Neural cell (in vitro differentiated cells): ENCODE measurements at regions not wholly inside any gene's neighbourhood (a gene's known extent, or its start where the extent isn't known, plus 50 kb on each side); places are given as distances from the start of the nearest gene placed in this dataset.

Experiments used
- H2AFZ ChIP-seq: fragments of 200-600, 300-800 bp; sonication (generic), shearing (Covaris generic); 2 replicates; pipeline ENCODE4 v1.6.0; 2014; ENCODE audit warnings: low read depth, mild to moderate bottlenecking, antibody characterized with exemption, low read length, moderate library complexity
- H3F3A ChIP-seq: fragments of 200-600 bp; shearing (Covaris generic); 2 replicates; pipeline ENCODE4 v1.6.1; 2016; ENCODE audit warnings: mild to moderate bottlenecking, moderate library complexity, mixed read lengths, antibody characterized with exemption, low read length; ENCODE audit not compliant: insufficient read depth, poor library complexity, severe bottlenecking
- H3K27ac ChIP-seq: fragments of 200-600, 300-800 bp; sonication (generic), shearing (Covaris generic); 2 replicates; pipeline ENCODE4 v1.5.1; 2014; ENCODE audit warnings: mild to moderate bottlenecking, low read length, moderate library complexity
- H3K27me3 ChIP-seq: fragments of 300-800, 200-600 bp; sonication (generic), shearing (Covaris generic); 2 replicates; pipeline ENCODE4 v1.6.0; 2014; ENCODE audit warnings: mild to moderate bottlenecking, low read depth, low read length, moderate library complexity; ENCODE audit not compliant: insufficient read depth
- H3K36me3 ChIP-seq: fragments of 300-800, 200-600 bp; sonication (generic), shearing (Covaris generic); 2 replicates; pipeline ENCODE4 v1.5.1; 2014; ENCODE audit warnings: mild to moderate bottlenecking, antibody characterized with exemption, low read length, moderate library complexity; ENCODE audit not compliant: insufficient read depth
- H3K4me2 ChIP-seq: fragments of 300-800, 200-600 bp; sonication (generic), shearing (Covaris generic); 2 replicates; pipeline ENCODE4 v1.6.0; 2014; ENCODE audit warnings: mild to moderate bottlenecking, low read length
- H3K4me3 ChIP-seq: fragments of 300-800, 200-600 bp; sonication (generic), shearing (Covaris generic); 2 replicates; pipeline ENCODE4 v1.5.1; 2014; ENCODE audit warnings: mild to moderate bottlenecking, low read length, moderate library complexity
- H3K79me2 ChIP-seq: fragments of 200-600 bp; shearing (Covaris generic); replicated peaks from 2 replicates; pipeline ENCODE4 v1.6.0; 2014; ENCODE audit warnings: mild to moderate bottlenecking, low read length, moderate library complexity; ENCODE audit not compliant: insufficient read depth
- H3K9ac ChIP-seq: fragments of 300-800, 200-600 bp; sonication (generic), shearing (Covaris generic); 2 replicates; pipeline ENCODE4 v1.6.1; 2016; ENCODE audit warnings: mild to moderate bottlenecking, low read length, mixed read lengths
- H3K9me2 ChIP-seq: fragments of 200-600 bp; shearing (Covaris generic); 2 replicates; pipeline ENCODE4 v1.6.1; 2016; ENCODE audit warnings: mild to moderate bottlenecking, low read length, mixed read lengths; ENCODE audit not compliant: insufficient read depth
- H3K9me3 ChIP-seq: fragments of 200-600, 300-800 bp; sonication (generic), shearing (Covaris generic); 2 replicates; pipeline ENCODE4 v1.6.1; 2016; ENCODE audit warnings: mild to moderate bottlenecking, mixed run types, low read length, moderate library complexity, mixed read lengths
- H4K20me1 ChIP-seq: fragments of 200-600 bp; shearing (Covaris generic); 2 replicates; pipeline ENCODE4 v1.6.1; 2016; ENCODE audit warnings: mild to moderate bottlenecking, mixed run types; ENCODE audit not compliant: insufficient read depth
- EP300 ChIP-seq: fragments of 450-650 bp; conservative IDR thresholded peaks from 2 replicates; pipeline ENCODE4 v1.6.1; 2014; ENCODE audit warnings: antibody characterized with exemption, mild to moderate bottlenecking, moderate library complexity; ENCODE audit not compliant: poor library complexity, severe bottlenecking
- RAD21 ChIP-seq: fragments of 450-650 bp; conservative IDR thresholded peaks from 2 replicates; pipeline ENCODE4 v1.6.1; 2014; ENCODE audit warnings: antibody characterized with exemption, mild to moderate bottlenecking, moderate library complexity
- REST ChIP-seq: IDR thresholded peaks from 2 replicates; pipeline ENCODE4 v1.6.1; 2012; ENCODE audit warnings: borderline replicate concordance
- SMC3 ChIP-seq: fragments of 450-650 bp; conservative IDR thresholded peaks from 2 replicates; pipeline ENCODE4 v1.6.1; 2014; ENCODE audit warnings: antibody characterized with exemption, mild to moderate bottlenecking, moderate library complexity; ENCODE audit not compliant: poor library complexity
- TAF1 ChIP-seq: IDR thresholded peaks from 2 replicates; pipeline ENCODE4 v1.6.1; 2012; ENCODE audit warnings: low read depth

- no peak overlapping the region for H3K9ac ChIP-seq
- no peaks in the 10 kb centered on the region for H3K9me2 ChIP-seq
- H3K4me3 ChIP-seq, result no peak overlapping the region
- TF ChIP-seq SMC3 (no peak), TAF1 (no peak), REST (no peak), RAD21 (no peak), EP300 (no peak)
- no peak overlapping the region for H3K27ac ChIP-seq
- no peaks in the 10 kb centered on the region for H4K20me1 ChIP-seq
- no peak overlapping the region for H2AFZ ChIP-seq
- no peak overlapping the region for H3K4me2 ChIP-seq
- H3F3A ChIP-seq, result no peaks in the 10 kb centered on the region
- H3K36me3 ChIP-seq, result no peaks in the 10 kb centered on the region
- no peaks in the 10 kb centered on the region for H3K27me3 ChIP-seq
- no peaks in the 10 kb centered on the region for H3K79me2 ChIP-seq
- no peaks in the 10 kb centered on the region for H3K9me3 ChIP-seq
Measured at GRCh38 chr12:102533483-102534215, 53.3 kb upstream of the IGF1 start.
